Fibroblast of lung (primary cell): ENCODE measurements at regions not wholly inside any gene's neighbourhood (a gene's known extent, or its start where the extent isn't known, plus 50 kb on each side); places are given as distances from the start of the nearest gene placed in this dataset.

Source experiments
- CTCF ChIP-seq, 2 donors: IDR thresholded peaks in 1 of 2; conservative IDR thresholded peaks in 1 of 2; 1 replicate in 1 of 2; 2 replicates in 1 of 2; pipeline ENCODE4 v1.5.1; 2011 to 2012; ENCODE audit warnings: low read length in 2 of 2, control low read depth in 1 of 2, inconsistent platforms in 1 of 2, low read depth in 1 of 2, mild to moderate bottlenecking in 1 of 2
- EZH2 ChIP-seq: IDR thresholded peaks from 2 replicates; pipeline ENCODE4 v1.5.1; 2012; ENCODE audit warnings: low read length, control low read depth, mild to moderate bottlenecking; ENCODE audit errors: missing control alignments

GRCh38 chr4:14769993-14770392, 232.3 kb upstream of the CPEB2 start:
- TF ChIP-seq CTCF (conservative IDR thresholded peaks at IDR 0.05 in 1 of 2, IDR thresholded peaks at IDR 0.05 in 1 of 2; ENCODE audit: low read depth in 1 of 2, low read length in 2 of 2) (no peak), EZH2 (no peak)
